Vagina (tissue), 2 donors: ENCODE measurements at regions not wholly inside any gene's neighbourhood (a gene's known extent, or its start where the extent isn't known, plus 50 kb on each side); places are given as distances from the start of the nearest gene placed in this dataset.

Experiments
- DNase-seq, 2 donors: peaks; one replicate each; pipeline ENCODE4 v3.0.0-alpha.2; 2017; ENCODE audit errors: extremely low spot score in 2 of 2
- H3K27ac ChIP-seq: fragments of 200-600 bp; sonication (generic); one replicate; pipeline ENCODE4 v1.5.1; 2019
- H3K27me3 ChIP-seq: fragments of 200-600 bp; sonication (generic); one replicate; pipeline ENCODE4 v1.5.1; 2019
- H3K36me3 ChIP-seq, 2 donors: fragments of 200-600 bp; sonication (generic); one replicate each; pipeline ENCODE4 v1.5.1; 2017 to 2019
- H3K4me1 ChIP-seq: fragments of 200-600 bp; sonication (generic); one replicate; pipeline ENCODE4 v1.5.1; 2019
- H3K4me3 ChIP-seq, 2 donors: fragments of 200-600 bp; sonication (generic); 1 replicate in 1 of 2; 2 replicates in 1 of 2; pipeline ENCODE4 v1.5.1; 2016 to 2019
- H3K9me3 ChIP-seq: fragments of 200-600 bp; sonication (generic); one replicate; pipeline ENCODE4 v1.5.1; 2019
- CTCF ChIP-seq, 3 experiments: fragments of 450-650 bp in 2 of 3; fragments of 200-600 bp in 1 of 3; sonication (generic) in 1 of 3; IDR thresholded peaks; one replicate each; pipeline ENCODE4 v1.5.1; 2017 to 2019; ENCODE audit warnings: antibody characterized with exemption in 3 of 3, mild to moderate bottlenecking in 2 of 3, moderate library complexity in 2 of 3
- POLR2A ChIP-seq, 2 donors: fragments of 450-650 bp; IDR thresholded peaks; one replicate each; pipeline ENCODE4 v1.6.1; 2017; ENCODE audit warnings: antibody characterized with exemption in 2 of 2, mild to moderate bottlenecking in 2 of 2, moderate library complexity in 2 of 2
- POLR2AphosphoS5 ChIP-seq, 2 donors: sonication (generic); formaldehyde crosslinking; IDR thresholded peaks; one replicate each; pipeline ENCODE4 v1.9.0; 2017; ENCODE audit warnings: antibody characterized with exemption in 2 of 2, mild to moderate bottlenecking in 2 of 2, low read depth in 1 of 2; ENCODE audit not compliant: insufficient read depth in 1 of 2
- intact Hi-C: fragments of 100-400 bp; cut with DNase I; formaldehyde crosslinking; loops from one replicate; pipeline ENCODE4 v1.15.1; 2023

DNA sequence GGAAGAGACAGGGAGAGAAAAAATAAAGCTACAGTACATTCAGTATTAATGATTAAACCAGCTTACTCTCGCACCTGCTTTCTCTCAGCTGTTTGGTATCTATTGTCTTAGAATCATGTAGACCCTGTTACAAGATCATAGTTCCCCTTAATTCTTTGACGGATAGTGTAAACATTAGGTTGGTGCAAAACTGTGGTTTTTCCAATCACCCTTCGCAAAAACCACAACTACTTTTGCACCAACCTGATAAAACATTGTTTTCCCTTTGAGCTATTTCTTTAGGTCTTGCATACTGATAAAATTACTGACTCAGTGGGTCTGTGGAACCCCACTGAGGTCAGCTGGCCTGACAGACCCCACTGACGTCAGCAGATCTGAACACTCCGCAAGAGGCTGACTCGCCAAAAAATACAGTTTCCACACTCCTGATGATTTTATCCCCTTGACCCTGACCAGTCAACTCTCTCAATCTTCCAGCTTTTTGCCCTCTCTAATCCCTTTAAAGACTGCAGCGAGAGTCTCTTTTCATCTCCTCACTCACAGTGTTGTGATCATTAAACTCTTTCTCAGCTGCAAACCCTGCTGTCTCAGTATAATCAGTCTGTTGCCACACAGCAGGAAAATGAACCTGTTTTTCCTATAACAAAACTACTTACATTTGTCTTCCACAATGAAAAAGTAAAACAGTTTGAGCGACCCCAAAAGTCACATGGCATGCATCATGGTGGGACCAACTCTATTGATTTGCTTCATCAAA is 123.9 kb downstream of the SLITRK6 start:
- Histone ChIP-seq H3K4me1 (no peaks in the 10 kb centered on the region), H3K36me3 (no peaks in the 10 kb centered on the region), H3K27me3 (no peaks in the 10 kb centered on the region), H3K4me3 (no peak overlapping the region), H3K9me3 (no peaks in the 10 kb centered on the region), H3K27ac (no peak overlapping the region)
- DNase-seq: no peak
- intact Hi-C loops: no loop called here
- TF ChIP-seq POLR2A (IDR thresholded peaks at IDR 0.05) (no peak), POLR2AphosphoS5 (IDR thresholded peaks at IDR 0.05; ENCODE audit: insufficient read depth in 1 of 2, low read depth in 1 of 2) (no peak), CTCF (IDR thresholded peaks at IDR 0.05) (no peak)

- H3K4me3 ChIP-seq: no peak overlapping the region
- no peak overlapping the region for H3K27ac ChIP-seq
- TF ChIP-seq CTCF (IDR thresholded peaks at IDR 0.05) (no peak), POLR2A (IDR thresholded peaks at IDR 0.05) (no peak), POLR2AphosphoS5 (IDR thresholded peaks at IDR 0.05; ENCODE audit: insufficient read depth in 1 of 2, low read depth in 1 of 2) (no peak)
- H3K9me3 ChIP-seq: no peaks in the 10 kb centered on the region
- no peaks in the 10 kb centered on the region for H3K36me3 ChIP-seq
- H3K4me1 ChIP-seq: no peaks in the 10 kb centered on the region
- H3K27me3 ChIP-seq: no peaks in the 10 kb centered on the region
- intact Hi-C loops: no loop called here
- no peak for DNase-seq
Measured at GRCh38 chr13:85671336-85671735, 127.9 kb downstream of the SLITRK6 start.

DNA sequence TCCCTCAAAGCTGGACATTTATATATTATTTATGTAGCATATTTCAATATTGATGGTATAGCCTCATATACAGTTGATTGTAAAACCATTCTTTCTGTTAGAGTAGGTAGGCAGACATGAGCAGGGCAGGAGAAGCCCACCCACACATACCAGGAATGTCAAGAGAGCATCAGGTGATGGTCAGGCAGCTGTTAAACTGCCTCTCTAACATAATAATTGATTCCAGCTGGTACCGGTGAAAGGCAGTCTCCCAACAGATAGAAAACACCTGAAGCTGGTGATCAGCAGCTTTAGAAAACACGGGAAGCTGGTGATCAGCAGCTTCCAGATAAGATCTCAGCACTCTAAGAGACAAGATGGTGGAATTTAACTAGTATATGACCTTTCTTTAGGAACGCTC is 132.9 kb downstream of the SLITRK6 start:
- no peak for DNase-seq
- no peaks in the 10 kb centered on the region for H3K27me3 ChIP-seq
- TF ChIP-seq CTCF (IDR thresholded peaks at IDR 0.05) (no peak), POLR2A (IDR thresholded peaks at IDR 0.05) (no peak), POLR2AphosphoS5 (IDR thresholded peaks at IDR 0.05; ENCODE audit: insufficient read depth in 1 of 2, low read depth in 1 of 2) (no peak)
- no peaks in the 10 kb centered on the region for H3K9me3 ChIP-seq
- no peak overlapping the region for H3K4me3 ChIP-seq
- intact Hi-C loops: no loop called here
- H3K27ac ChIP-seq: no peak overlapping the region
- H3K36me3 ChIP-seq: no peaks in the 10 kb centered on the region
- no peaks in the 10 kb centered on the region for H3K4me1 ChIP-seq

GRCh38 chr13:85665286-85665685 is 133.9 kb downstream of the SLITRK6 start:
- DNase-seq: no peak
- Histone ChIP-seq H3K27ac (no peak overlapping the region), H3K9me3 (no peaks in the 10 kb centered on the region), H3K27me3 (no peaks in the 10 kb centered on the region), H3K4me1 (no peaks in the 10 kb centered on the region), H3K36me3 (no peaks in the 10 kb centered on the region), H3K4me3 (no peak overlapping the region)
- TF ChIP-seq CTCF (IDR thresholded peaks at IDR 0.05): no peak
- no peak for TF ChIP-seq POLR2AphosphoS5 (IDR thresholded peaks at IDR 0.05; ENCODE audit: insufficient read depth in 1 of 2, low read depth in 1 of 2)
- no peak for TF ChIP-seq POLR2A (IDR thresholded peaks at IDR 0.05)
- intact Hi-C loops: no loop called here

- DNase-seq: no peak
- no peaks in the 10 kb centered on the region for H3K36me3 ChIP-seq
- no peaks in the 10 kb centered on the region for H3K27me3 ChIP-seq
- TF ChIP-seq POLR2A (IDR thresholded peaks at IDR 0.05): no peak
- no peak for TF ChIP-seq CTCF (IDR thresholded peaks at IDR 0.05)
- TF ChIP-seq POLR2AphosphoS5 (IDR thresholded peaks at IDR 0.05; ENCODE audit: insufficient read depth in 1 of 2, low read depth in 1 of 2): no peak
- H3K27ac ChIP-seq: no peak overlapping the region
- H3K4me3 ChIP-seq: no peak overlapping the region
- H3K4me1 ChIP-seq: no peaks in the 10 kb centered on the region
- intact Hi-C loops: no loop called here
- H3K9me3 ChIP-seq: no peaks in the 10 kb centered on the region
Measured at GRCh38 chr13:85663856-85664255, 135.4 kb downstream of the SLITRK6 start.
